Gastrocnemius medialis (tissue), 4 donors: ENCODE measurements at regions not wholly inside any gene's neighbourhood (a gene's known extent, or its start where the extent isn't known, plus 50 kb on each side); places are given as distances from the start of the nearest gene placed in this dataset.

ENCODE experiments used
- CTCF ChIP-seq, 5 experiments: fragments of 450-650 bp in 3 of 5; fragments of 200-600 bp in 2 of 5; sonication (generic) in 2 of 5; IDR thresholded peaks in 4 of 5; conservative IDR thresholded peaks in 1 of 5; 1 replicate in 4 of 5; 2 replicates in 1 of 5; pipeline ENCODE4 v1.5.1; 2016 to 2019; ENCODE audit warnings: antibody characterized with exemption in 5 of 5, mild to moderate bottlenecking in 3 of 5, moderate library complexity in 3 of 5
- POLR2A ChIP-seq, 2 donors: fragments of 450-650 bp; IDR thresholded peaks; one replicate each; pipeline ENCODE4 v1.6.1; 2017; ENCODE audit warnings: antibody characterized with exemption in 2 of 2, mild to moderate bottlenecking in 2 of 2, moderate library complexity in 2 of 2

- TF ChIP-seq CTCF (IDR thresholded peaks at IDR 0.05 in 4 of 5, conservative IDR thresholded peaks at IDR 0.05 in 1 of 5) = no peak
- no peak for TF ChIP-seq POLR2A (IDR thresholded peaks at IDR 0.05)
These were observed 293.4 kb upstream of the CHST9 start for GRCh38 chr18:27478459-27478858.
